HCT116 (cell line): ENCODE measurements at regions not wholly inside any gene's neighbourhood (a gene's known extent, or its start where the extent isn't known, plus 50 kb on each side); places are given as distances from the start of the nearest gene placed in this dataset.

Source experiments
- ATAC-seq: fragments of 200-7000 bp; cut with Tn5 transposase; 2 replicates; pipeline ENCODE4 v1.9.1; 2020; ENCODE audit warnings: mild to moderate bottlenecking, moderate library complexity
- BruUV-seq: library from RNA; stranded (reverse); fragments of 400-500 nt; replicated peaks from 2 replicates; lab custom pipeline; 2021; lab: Mats Ljungman, UMichigan
- CTCF ChIA-PET: fragments of 300-600 bp; sonication (Branson Sonifier 250); formaldehyde crosslinking; loops from one replicate; lab custom pipeline; 2021; ENCODE audit warnings: antibody characterized with exemption; lab: Charles Lee
- POLR2A ChIA-PET: fragments of 300-600, 350-600 bp; sonication (Branson Sonifier 250); formaldehyde crosslinking; loops from one replicate; lab custom pipeline; 2021; ENCODE audit warnings: antibody characterized with exemption; lab: Charles Lee
- RAD21 ChIA-PET, 2 experiments: fragments of 300-600 bp; sonication (Branson Sonifier 250); formaldehyde crosslinking; loops; one replicate each; lab custom pipeline; 2023; ENCODE audit warnings: low total read pairs in 2 of 2; ENCODE audit not compliant: uncharacterized antibody in 2 of 2, unreplicated experiment in 2 of 2, low non-redundant PET in 1 of 2; lab: Charles Lee
- DNase-seq: peaks from one replicate; pipeline ENCODE4 v3.0.0-alpha.2; 2010; ENCODE audit warnings: low read depth, low spot score
- H2AFZ ChIP-seq: fragments of 200-600 bp; shearing (Covaris generic), sonication (generic); 2 replicates; pipeline ENCODE4 v1.6.1; 2017; ENCODE audit warnings: low read depth, mixed run types, mixed read lengths, antibody characterized with exemption, low read length; ENCODE audit not compliant: poor library complexity, severe bottlenecking
- H3K27ac ChIP-seq: 2 replicates; pipeline ENCODE4 v1.5.1; 2012; ENCODE audit warnings: low read depth, low read length
- H3K27me3 ChIP-seq: fragments of 200-600 bp; sonication (generic); 2 replicates; pipeline ENCODE4 v1.6.1; 2016; ENCODE audit warnings: mixed run types, low read length, mixed read lengths; ENCODE audit not compliant: insufficient read depth
- H3K36me3 ChIP-seq, 2 experiments: fragments of 200-500 bp in 1 of 2; fragments of 200-600 bp in 1 of 2; sonication (Bioruptor generic) in 1 of 2; sonication (generic) in 1 of 2; 2 replicates each; pipeline versions ENCODE4 v1.5.1 to v1.6.1; 2014 to 2016; ENCODE audit warnings: low read length in 2 of 2, inconsistent platforms in 1 of 2, mixed read lengths in 1 of 2, mixed run types in 1 of 2; ENCODE audit not compliant: insufficient read depth in 2 of 2, control insufficient read depth in 1 of 2
- H3K4me1 ChIP-seq, 2 experiments: fragments of 200-600 bp in 1 of 2; sonication (generic) in 1 of 2; 2 replicates each; pipeline versions ENCODE4 v1.5.1 to v1.6.1; 2012 to 2017; ENCODE audit warnings: low read length in 2 of 2, inconsistent platforms in 1 of 2, mild to moderate bottlenecking in 1 of 2, mixed read lengths in 1 of 2, mixed run types in 1 of 2, moderate library complexity in 1 of 2; ENCODE audit not compliant: insufficient read depth in 2 of 2, control insufficient read depth in 1 of 2
- H3K4me2 ChIP-seq: fragments of 200-600 bp; sonication (generic); 2 replicates; pipeline ENCODE4 v1.6.1; 2017; ENCODE audit warnings: mixed run types, low read length, mixed read lengths
- H3K4me3 ChIP-seq, 2 experiments: fragments of 200-600 bp in 1 of 2; sonication (generic) in 1 of 2; replicated peaks in 1 of 2; 2 replicates each; pipeline ENCODE4 v1.5.1; 2011 to 2016; ENCODE audit warnings: low read length in 2 of 2, control low read depth in 1 of 2, low read depth in 1 of 2, mild to moderate bottlenecking in 1 of 2, mixed read lengths in 1 of 2, mixed run types in 1 of 2
- H3K79me2 ChIP-seq: fragments of 200-600 bp; sonication (generic); 2 replicates; pipeline ENCODE4 v1.6.1; 2017; ENCODE audit warnings: mild to moderate bottlenecking, mixed run types, low read length, moderate library complexity, mixed read lengths; ENCODE audit not compliant: insufficient read depth
- H3K9ac ChIP-seq: fragments of 200-600 bp; sonication (generic); 2 replicates; pipeline ENCODE4 v1.6.1; 2016; ENCODE audit warnings: low read length, mixed read lengths
- H3K9me2 ChIP-seq: fragments of 200-600 bp; sonication (generic), shearing (Covaris generic); 2 replicates; pipeline ENCODE4 v1.6.1; 2017; ENCODE audit warnings: mixed run types, mild to moderate bottlenecking, moderate library complexity; ENCODE audit not compliant: insufficient read depth
- H3K9me3 ChIP-seq, 2 experiments: fragments of 200-500 bp in 1 of 2; fragments of 200-600 bp in 1 of 2; sonication (Bioruptor generic) in 1 of 2; sonication (generic) in 1 of 2; 2 replicates each; pipeline ENCODE4 v1.6.1; 2014 to 2017; ENCODE audit warnings: low read length in 2 of 2, mixed read lengths in 2 of 2, inconsistent platforms in 1 of 2, low read depth in 1 of 2, mild to moderate bottlenecking in 1 of 2, mixed run types in 1 of 2, moderate library complexity in 1 of 2; ENCODE audit not compliant: control insufficient read depth in 1 of 2, insufficient read depth in 1 of 2
- H4K20me1 ChIP-seq: fragments of 200-600 bp; sonication (generic), shearing (Covaris generic); 2 replicates; pipeline ENCODE4 v1.6.1; 2017; ENCODE audit warnings: mixed run types, mild to moderate bottlenecking, moderate library complexity; ENCODE audit not compliant: insufficient read depth
- CBX3 ChIP-seq: IDR thresholded peaks from 2 replicates; pipeline ENCODE4 v1.6.1; 2012; ENCODE audit warnings: low read depth
- CTCF ChIP-seq, 3 experiments: fragments of 200-600 bp in 1 of 3; sonication (generic) in 1 of 3; IDR thresholded peaks in 2 of 3; conservative IDR thresholded peaks in 1 of 3; 2 replicates each; pipeline ENCODE4 v1.5.1; 2012 to 2017; ENCODE audit warnings: low read depth in 2 of 3, low read length in 2 of 3, antibody characterized with exemption in 1 of 3, borderline replicate concordance in 1 of 3, control low read depth in 1 of 3, mild to moderate bottlenecking in 1 of 3, mixed read lengths in 1 of 3, mixed run types in 1 of 3, moderate library complexity in 1 of 3; ENCODE audit not compliant: insufficient read depth in 1 of 3
- EGR1 ChIP-seq: IDR thresholded peaks from 2 replicates; pipeline ENCODE4 v1.6.1; 2012; ENCODE audit warnings: low read depth
- ELF1 ChIP-seq: IDR thresholded peaks from 2 replicates; pipeline ENCODE4 v1.6.1; 2012; ENCODE audit warnings: low read depth, borderline replicate concordance
- EZH2 ChIP-seq: fragments of 200-600 bp; sonication (generic); IDR thresholded peaks from 2 replicates; pipeline ENCODE4 v1.6.1; 2017; ENCODE audit warnings: antibody characterized with exemption, mixed run types
- EZH2phosphoT487 ChIP-seq: fragments of 200-600 bp; IDR thresholded peaks from 2 replicates; pipeline ENCODE4 v1.6.1; 2018; ENCODE audit warnings: antibody characterized with exemption, borderline replicate concordance
- FOSL1 ChIP-seq: IDR thresholded peaks from 2 replicates; pipeline ENCODE4 v1.6.1; 2012; ENCODE audit warnings: low read depth
- MAX ChIP-seq: IDR thresholded peaks from 2 replicates; pipeline ENCODE4 v1.6.1; 2012
- POLR2A ChIP-seq: IDR thresholded peaks from 2 replicates; pipeline ENCODE4 v1.7.0; 2011; ENCODE audit warnings: borderline replicate concordance; ENCODE audit not compliant: insufficient read depth, insufficient read length; ENCODE audit errors: extremely low read depth
- SP1 ChIP-seq: IDR thresholded peaks from 2 replicates; pipeline ENCODE4 v1.6.1; 2012; ENCODE audit warnings: low read depth
- TCF7L2 ChIP-seq: IDR thresholded peaks from 2 replicates; pipeline ENCODE4 v1.7.0; 2011; ENCODE audit warnings: borderline replicate concordance, inconsistent platforms; ENCODE audit not compliant: insufficient read depth, insufficient read length; ENCODE audit errors: extremely low read depth
- ZBTB33 ChIP-seq: IDR thresholded peaks from 2 replicates; pipeline ENCODE4 v1.6.1; 2011; ENCODE audit warnings: mild to moderate bottlenecking, low read length, moderate library complexity; ENCODE audit not compliant: insufficient replicate concordance; ENCODE audit errors: extremely low read depth
- ZFX ChIP-seq: fragments of 450-650 bp; IDR thresholded peaks from 2 replicates; pipeline ENCODE4 v1.6.1; 2017
- ZNF274 ChIP-seq: fragments of 200-500 bp; sonication (Bioruptor generic); IDR thresholded peaks from 2 replicates; pipeline ENCODE4 v1.6.1; 2014; ENCODE audit warnings: mild to moderate bottlenecking, low read depth, low read length, inconsistent platforms
- intact Hi-C: fragments of 100-400 bp; cut with micrococcal nuclease; formaldehyde crosslinking; loops from 2 replicates; pipeline ENCODE4 v1.10.0; 2022

- TF ChIP-seq MAX (0 out of 2 replicates have a peak, but pooled peaks have one; percentile 51), SP1 (no peak), EZH2 (no peak), POLR2A (no peak), FOSL1 (no peak)
Observed at GRCh38 chr5:135191084-135191826, 157.2 kb upstream of the PITX1 start (continued).

GRCh38 chr5:135190416-135191083, 156.5 kb upstream of the PITX1 start:
- CTCF ChIA-PET = interaction anchor here (0.8 to 3.0 kb wide), 6 partner anchors 10 to 284 kb away, joined by 3 to 22 read pairs (median 3); no protein-coding TSS in a partner anchor
- Histone ChIP-seq H3K4me2 (peak overlapping the region; percentile 83), H3K36me3 (no peaks in the 10 kb centered on the region), H4K20me1 (no peaks in the 10 kb centered on the region), H2AFZ (peak overlapping the region; percentile 86), H3K4me1 (peaks cover 2 to 17% of the 10 kb centered on the region in 2 experiments), H3K27me3 (no peaks in the 10 kb centered on the region), H3K9ac (peak overlapping the region; percentile 43; the same call in 1 of the 2 replicates), H3K4me3 (peak overlapping the region; percentile 40 to 53; a peak in 3 of 4 replicates), H3K79me2 (no peaks in the 10 kb centered on the region), H3K9me2 (no peaks in the 10 kb centered on the region), H3K27ac (no peak overlapping the region), H3K9me3 (no peaks in the 10 kb centered on the region)
- POLR2A ChIA-PET = interaction anchor here (1.5 kb wide), 1 partner anchor 286 kb away, joined by 3 read pairs; the partner anchor contains the start of gene PCBD2
- BruUV-seq = no TSS peak
- intact Hi-C loops = loop anchor here (1.0 kb wide), 3 partner anchors 142 to 273 kb away; no protein-coding TSS in a partner anchor
- RAD21 ChIA-PET = interaction anchor here in 1 of 2 experiments (0.9 kb wide), 1 partner anchor 157 kb away, joined by 4 read pairs; no protein-coding TSS in a partner anchor
- no peak for TF ChIP-seq TCF7L2
- no peak for TF ChIP-seq EGR1
- no peak for TF ChIP-seq MAX
- no peak for TF ChIP-seq CTCF (IDR thresholded peaks at IDR 0.05 in 2 of 3, conservative IDR thresholded peaks at IDR 0.05 in 1 of 3; ENCODE audit: borderline replicate concordance in 1 of 3, insufficient read depth in 1 of 3, low read depth in 2 of 3, low read length in 2 of 3)
- TF ChIP-seq ZFX = no peak
- no peak for TF ChIP-seq ELF1
- TF ChIP-seq ZBTB33 = no peak
- TF ChIP-seq EZH2 = no peak
- TF ChIP-seq CBX3 = no peak
- TF ChIP-seq POLR2A = no peak
- TF ChIP-seq EZH2phosphoT487 = no peak
- TF ChIP-seq ZNF274 = no peak
- ATAC-seq (no peak), DNase-seq (no peak)
